PC-9 (cell line): ENCODE measurements at regions not wholly inside any gene's neighbourhood (a gene's known extent, or its start where the extent isn't known, plus 50 kb on each side); places are given as distances from the start of the nearest gene placed in this dataset.
A peak's percentile ranks its signal among the peaks of the same experiment; 100 is the strongest.

Source experiments
- BruUV-seq: library from RNA; stranded (reverse); fragments of 400-500 nt; replicated peaks from 2 replicates; lab custom pipeline; 2021; lab: Mats Ljungman, UMichigan
- CTCF ChIA-PET: fragments of 300-600 bp; sonication (Branson Sonifier 250); formaldehyde crosslinking; loops from one replicate; lab custom pipeline; 2022; ENCODE audit warnings: antibody characterized with exemption; lab: Charles Lee
- POLR2A ChIA-PET: fragments of 300-600 bp; sonication (Branson Sonifier 250); formaldehyde crosslinking; loops from one replicate; lab custom pipeline; 2022; ENCODE audit warnings: antibody characterized with exemption; ENCODE audit not compliant: unreplicated experiment; lab: Charles Lee
- DNase-seq, 2 experiments: peaks; one replicate each; pipeline versions ENCODE4 v3.0.0 to v3.0.0-alpha.2; 2015 to 2022; ENCODE audit warnings: mixed read lengths in 1 of 2
- H2AFZ ChIP-seq: fragments of 200-600 bp; sonication (generic); 2 replicates; pipeline ENCODE4 v1.8.1; 2017; ENCODE audit warnings: antibody characterized with exemption
- H3F3A ChIP-seq: fragments of 200-600 bp; sonication (generic); 2 replicates; pipeline ENCODE4 v1.8.1; 2017; ENCODE audit warnings: antibody characterized with exemption, mild to moderate bottlenecking, low read depth; ENCODE audit not compliant: insufficient read depth
- H3K27ac ChIP-seq: fragments of 200-600 bp; sonication (generic); 2 replicates; pipeline ENCODE4 v1.6.1; 2016; ENCODE audit warnings: mixed run types
- H3K27me3 ChIP-seq: fragments of 200-600 bp; sonication (generic); 2 replicates; pipeline ENCODE4 v1.6.1; 2016; ENCODE audit warnings: low read depth, mixed run types; ENCODE audit not compliant: insufficient read depth
- H3K36me3 ChIP-seq: fragments of 200-600 bp; sonication (generic); 2 replicates; pipeline ENCODE4 v1.6.1; 2016; ENCODE audit warnings: low read depth, mixed run types
- H3K4me1 ChIP-seq: fragments of 200-600 bp; sonication (generic); replicated peaks from 2 replicates; pipeline ENCODE4 v1.6.1; 2016; ENCODE audit warnings: mixed run types; ENCODE audit not compliant: insufficient read depth
- H3K4me2 ChIP-seq: fragments of 200-600 bp; sonication (generic); 2 replicates; pipeline ENCODE4 v1.6.1; 2017; ENCODE audit warnings: mixed run types
- H3K4me3 ChIP-seq: fragments of 200-600 bp; sonication (generic); 2 replicates; pipeline ENCODE4 v1.6.1; 2016; ENCODE audit warnings: mixed run types
- H3K79me2 ChIP-seq: fragments of 200-600 bp; sonication (generic); 2 replicates; pipeline ENCODE4 v1.6.1; 2017; ENCODE audit warnings: low read depth, mixed run types
- H3K9me2 ChIP-seq: fragments of 200-600 bp; sonication (generic); 2 replicates; pipeline ENCODE4 v1.8.1; 2017; ENCODE audit warnings: mild to moderate bottlenecking; ENCODE audit not compliant: insufficient read depth
- H3K9me3 ChIP-seq: fragments of 200-600 bp; sonication (generic); 2 replicates; pipeline ENCODE4 v1.8.1; 2016; ENCODE audit warnings: low read depth; ENCODE audit not compliant: insufficient read depth
- H4K20me1 ChIP-seq: fragments of 200-600 bp; sonication (generic); 2 replicates; pipeline ENCODE4 v1.8.1; 2017; ENCODE audit not compliant: insufficient read depth
- EZH2 ChIP-seq: fragments of 200-600 bp; sonication (generic); IDR thresholded peaks from 2 replicates; pipeline ENCODE4 v1.8.0; 2017; ENCODE audit warnings: antibody characterized with exemption, low read depth
- intact Hi-C: fragments of 100-400 bp; cut with micrococcal nuclease; formaldehyde crosslinking; loops from one replicate; pipeline ENCODE4 v1.10.0; 2022; ENCODE audit not compliant: unreplicated experiment
- TF ChIP-seq, protein P1 (sequence below): fragments of 200-600 bp; sonication (generic); conservative IDR thresholded peaks from 2 replicates; pipeline ENCODE4 v1.6.1; 2017; ENCODE audit warnings: mixed run types, antibody characterized with exemption, mild to moderate bottlenecking, moderate library complexity

DNA sequence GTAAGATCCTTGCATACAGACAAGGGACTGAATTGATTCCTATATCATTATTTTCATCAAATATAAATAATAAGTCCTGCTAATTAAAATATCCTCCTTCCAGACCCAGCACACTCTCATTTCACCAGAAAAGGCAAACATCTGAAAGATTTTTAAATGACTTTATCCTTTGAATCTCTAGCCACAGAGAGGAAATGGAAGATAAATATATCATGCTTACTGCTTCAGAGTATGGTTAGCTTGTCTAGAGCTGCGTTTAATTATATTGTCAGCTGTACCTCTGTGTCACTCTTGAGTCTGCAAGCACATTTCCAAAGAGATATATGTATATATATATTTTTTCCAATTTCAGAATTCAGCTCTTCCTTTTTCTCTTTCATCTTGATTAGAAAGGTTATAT is 232.7 kb downstream of the TRIB2 start:
- BruUV-seq: no TSS peak
- ChIA-PET POLR2A (interaction anchor here (0.6 kb wide), 1 partner anchor 1251 kb away, joined by 4 read pairs; no protein-coding TSS in a partner anchor), CTCF (no interaction called here)
- peaks cover 12% of the 10 kb centered on the region for H3K4me1 ChIP-seq
- H3K36me3 ChIP-seq: no peaks in the 10 kb centered on the region
- no peaks in the 10 kb centered on the region for H3K9me3 ChIP-seq
- no peak overlapping the region for H2AFZ ChIP-seq
- TF ChIP-seq, protein P1, sequence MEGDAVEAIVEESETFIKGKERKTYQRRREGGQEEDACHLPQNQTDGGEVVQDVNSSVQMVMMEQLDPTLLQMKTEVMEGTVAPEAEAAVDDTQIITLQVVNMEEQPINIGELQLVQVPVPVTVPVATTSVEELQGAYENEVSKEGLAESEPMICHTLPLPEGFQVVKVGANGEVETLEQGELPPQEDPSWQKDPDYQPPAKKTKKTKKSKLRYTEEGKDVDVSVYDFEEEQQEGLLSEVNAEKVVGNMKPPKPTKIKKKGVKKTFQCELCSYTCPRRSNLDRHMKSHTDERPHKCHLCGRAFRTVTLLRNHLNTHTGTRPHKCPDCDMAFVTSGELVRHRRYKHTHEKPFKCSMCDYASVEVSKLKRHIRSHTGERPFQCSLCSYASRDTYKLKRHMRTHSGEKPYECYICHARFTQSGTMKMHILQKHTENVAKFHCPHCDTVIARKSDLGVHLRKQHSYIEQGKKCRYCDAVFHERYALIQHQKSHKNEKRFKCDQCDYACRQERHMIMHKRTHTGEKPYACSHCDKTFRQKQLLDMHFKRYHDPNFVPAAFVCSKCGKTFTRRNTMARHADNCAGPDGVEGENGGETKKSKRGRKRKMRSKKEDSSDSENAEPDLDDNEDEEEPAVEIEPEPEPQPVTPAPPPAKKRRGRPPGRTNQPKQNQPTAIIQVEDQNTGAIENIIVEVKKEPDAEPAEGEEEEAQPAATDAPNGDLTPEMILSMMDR: no peak
- no peak for TF ChIP-seq EZH2
- no peak overlapping the region for H3K4me2 ChIP-seq
- no peaks in the 10 kb centered on the region for H4K20me1 ChIP-seq
- H3K79me2 ChIP-seq: no peaks in the 10 kb centered on the region
- H3K4me3 ChIP-seq: no peak overlapping the region
- H3K27me3 ChIP-seq: no peaks in the 10 kb centered on the region
- H3K27ac ChIP-seq: no peak overlapping the region
- intact Hi-C loops: no loop called here
- H3F3A ChIP-seq: peaks cover 4% of the 10 kb centered on the region
- no peak for DNase-seq
- no peaks in the 10 kb centered on the region for H3K9me2 ChIP-seq

DNA sequence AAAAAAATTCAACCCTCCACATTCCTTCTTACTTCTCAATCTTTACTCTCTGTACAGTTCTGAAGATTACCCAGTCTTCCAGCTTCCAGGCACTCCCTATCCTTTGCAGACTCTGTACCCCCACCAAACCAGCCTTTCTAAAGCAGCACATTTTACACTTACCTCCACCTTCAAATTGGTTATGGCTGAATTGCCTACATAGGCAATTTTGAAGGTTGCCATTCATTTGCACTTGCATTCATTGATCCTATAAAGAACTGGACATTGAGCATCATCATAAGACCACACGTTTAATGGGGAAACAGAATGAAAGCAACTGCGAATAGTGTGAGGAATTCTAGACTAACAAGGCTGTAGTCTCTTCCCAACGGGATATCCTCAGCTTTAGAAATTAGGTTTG is 233.4 kb downstream of the TRIB2 start:
- no peaks in the 10 kb centered on the region; the same call in 1 of the 2 replicates for H3K9me2 ChIP-seq
- no peak overlapping the region for H3K4me2 ChIP-seq
- no peaks in the 10 kb centered on the region for H3K9me3 ChIP-seq
- no peaks in the 10 kb centered on the region for H3K36me3 ChIP-seq
- POLR2A ChIA-PET: no interaction called here
- H3K79me2 ChIP-seq: no peaks in the 10 kb centered on the region
- H2AFZ ChIP-seq: no peak overlapping the region
- no peak overlapping the region for H3K27ac ChIP-seq
- no peak for TF ChIP-seq EZH2
- TF ChIP-seq, protein P1: no peak
- H3F3A ChIP-seq: peaks cover 4% of the 10 kb centered on the region
- BruUV-seq: no TSS peak
- intact Hi-C loops: no loop called here
- CTCF ChIA-PET: no interaction called here
- no peak for DNase-seq
- H3K27me3 ChIP-seq: no peaks in the 10 kb centered on the region
- no peak overlapping the region for H3K4me3 ChIP-seq
- no peaks in the 10 kb centered on the region for H4K20me1 ChIP-seq
- H3K4me1 ChIP-seq: peaks cover 12% of the 10 kb centered on the region

DNA sequence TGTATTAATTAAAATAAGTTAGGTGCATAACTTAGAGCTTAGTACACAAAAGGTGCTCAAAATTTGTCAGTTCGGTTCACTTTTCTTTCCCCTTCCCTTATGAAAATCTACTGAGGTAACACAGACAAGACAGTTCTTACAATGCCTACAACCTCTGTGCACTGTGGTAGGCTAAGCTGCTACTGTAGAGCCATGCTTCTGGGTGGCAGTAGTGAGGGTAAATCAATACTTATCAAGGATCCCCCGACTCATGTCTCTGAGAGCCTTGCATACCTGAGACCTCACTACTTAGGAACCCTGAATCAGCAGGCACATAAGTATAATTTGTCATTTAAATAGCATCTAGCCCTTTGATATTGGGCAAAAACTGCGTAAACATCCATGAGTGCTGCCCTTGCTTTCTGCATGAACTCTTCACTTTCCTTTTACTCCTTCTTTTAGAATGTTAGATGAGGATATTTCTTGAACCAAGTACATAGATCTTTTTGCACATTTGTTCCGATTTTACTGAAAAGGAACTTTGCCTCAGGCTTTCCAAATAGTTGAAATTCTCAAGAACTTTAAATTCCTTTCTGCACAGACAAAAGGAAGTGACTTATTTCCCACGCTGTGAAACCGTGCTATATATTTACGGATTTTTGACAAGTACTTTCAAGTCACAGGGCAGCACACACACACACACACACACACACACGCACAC is 234.4 kb downstream of the TRIB2 start:
- TF ChIP-seq, protein P1: no peak
- TF ChIP-seq EZH2: no peak
- H2AFZ ChIP-seq: peak overlapping the region; percentile 25; the same call in 1 of the 2 replicates
- H4K20me1 ChIP-seq: no peaks in the 10 kb centered on the region
- no peaks in the 10 kb centered on the region; the same call in 1 of the 2 replicates for H3K9me2 ChIP-seq
- peak overlapping the region; percentile 43; the same call in 1 of the 2 replicates for H3K27ac ChIP-seq
- no peaks in the 10 kb centered on the region for H3K79me2 ChIP-seq
- intact Hi-C loops: no loop called here
- no TSS peak for BruUV-seq
- ChIA-PET POLR2A (no interaction called here), CTCF (no interaction called here)
- no peaks in the 10 kb centered on the region for H3K27me3 ChIP-seq
- peaks cover 4% of the 10 kb centered on the region for H3F3A ChIP-seq
- H3K4me1 ChIP-seq: peaks cover 12% of the 10 kb centered on the region
- DNase-seq: peak in 1 of 2 experiments; percentile 69
- H3K9me3 ChIP-seq: no peaks in the 10 kb centered on the region
- H3K4me2 ChIP-seq: peak overlapping the region; percentile 30; the same call in 1 of the 2 replicates
- H3K4me3 ChIP-seq: no peak overlapping the region
- no peaks in the 10 kb centered on the region for H3K36me3 ChIP-seq
